IMR-90 (cell line): ENCODE measurements at regions not wholly inside any gene's neighbourhood (a gene's known extent, or its start where the extent isn't known, plus 50 kb on each side); places are given as distances from the start of the nearest gene placed in this dataset.

Source experiments
- ATAC-seq: fragments of 200-7000 bp; cut with Tn5 transposase; 2 replicates; pipeline ENCODE4 v1.9.1; 2020; ENCODE audit warnings: low read depth, mild to moderate bottlenecking, moderate library complexity
- BruUV-seq: library from RNA; stranded (reverse); fragments of 400-500 nt; replicated peaks from 2 replicates; lab custom pipeline; 2021; lab: Mats Ljungman, UMichigan
- CTCF ChIA-PET: fragments of 300-600 bp; formaldehyde crosslinking; extraction: SDS; loops from one replicate; lab custom pipeline; 2021; ENCODE audit warnings: antibody characterized with exemption; lab: Yijun Ruan, JAX
- POLR2A ChIA-PET: fragments of 300-600 bp; sonication (Branson Sonifier 250); formaldehyde crosslinking; loops from one replicate; lab custom pipeline; 2022; ENCODE audit warnings: antibody characterized with exemption; ENCODE audit not compliant: unreplicated experiment; lab: Charles Lee
- DNase-seq: peaks from one replicate; pipeline ENCODE4 v3.0.0; 2013
- H2AFZ ChIP-seq: replicated peaks from 2 replicates; pipeline ENCODE3; 2013; ENCODE audit warnings: low read length, mild to moderate bottlenecking; ENCODE audit not compliant: poor library complexity
- H2AK5ac ChIP-seq: 2 replicates; pipeline ENCODE4 v1.6.1; 2013; ENCODE audit warnings: low read depth, low read length, inconsistent platforms
- H2AK9ac ChIP-seq: replicated peaks from 2 replicates; pipeline ENCODE3; 2013; ENCODE audit warnings: mild to moderate bottlenecking, low read depth, low read length, moderate library complexity; ENCODE audit not compliant: poor library complexity
- H2BK120ac ChIP-seq: 2 replicates; pipeline ENCODE4 v1.6.1; 2013; ENCODE audit warnings: low read depth, low read length, inconsistent platforms
- H2BK15ac ChIP-seq: 3 replicates; pipeline ENCODE4 v1.6.1; 2013; ENCODE audit warnings: low read depth, low read length, inconsistent platforms
- H2BK20ac ChIP-seq: 2 replicates; pipeline ENCODE4 v1.6.1; 2013; ENCODE audit warnings: low read depth, mild to moderate bottlenecking, inconsistent platforms, low read length, moderate library complexity
- H2BK5ac ChIP-seq: 2 replicates; pipeline ENCODE4 v1.6.1; 2013; ENCODE audit warnings: mild to moderate bottlenecking, low read depth, low read length, inconsistent platforms; ENCODE audit not compliant: poor library complexity, severe bottlenecking
- H3K14ac ChIP-seq: replicated peaks from 2 replicates; pipeline ENCODE4 v1.6.1; 2013; ENCODE audit warnings: low read depth, low read length, inconsistent platforms
- H3K18ac ChIP-seq: 2 replicates; pipeline ENCODE4 v1.6.1; 2013; ENCODE audit warnings: low read depth, low read length, control low read depth
- H3K23ac ChIP-seq: 2 replicates; pipeline ENCODE4 v1.6.1; 2013; ENCODE audit warnings: low read depth, low read length, inconsistent platforms
- H3K27ac ChIP-seq: 2 replicates; pipeline ENCODE4 v1.5.1; 2013; ENCODE audit warnings: mild to moderate bottlenecking, control low read depth, low read length; ENCODE audit not compliant: insufficient read depth
- H3K27me3 ChIP-seq: 2 replicates; pipeline ENCODE4 v1.6.1; 2013; ENCODE audit warnings: low read length; ENCODE audit not compliant: control insufficient read depth, insufficient read depth
- H3K36me3 ChIP-seq: 2 replicates; pipeline ENCODE4 v1.6.1; 2013; ENCODE audit warnings: low read length, mixed read lengths; ENCODE audit not compliant: control insufficient read depth, insufficient read depth
- H3K4ac ChIP-seq: 2 replicates; pipeline ENCODE4 v1.6.1; 2013; ENCODE audit warnings: low read depth, low read length, inconsistent platforms
- H3K4me1 ChIP-seq: 2 replicates; pipeline ENCODE4 v1.6.1; 2013; ENCODE audit warnings: low read length, mixed read lengths; ENCODE audit not compliant: control insufficient read depth, insufficient read depth
- H3K4me2 ChIP-seq: 2 replicates; pipeline ENCODE4 v1.6.1; 2013; ENCODE audit warnings: low read depth, mild to moderate bottlenecking, control low read depth, low read length, moderate library complexity
- H3K4me3 ChIP-seq: 2 replicates; pipeline ENCODE4 v1.5.1; 2013; ENCODE audit warnings: low read depth, mild to moderate bottlenecking, control low read depth, low read length, moderate library complexity; ENCODE audit not compliant: insufficient read depth
- H3K56ac ChIP-seq: 2 replicates; pipeline ENCODE4 v1.6.1; 2013; ENCODE audit warnings: low read length, inconsistent platforms; ENCODE audit not compliant: insufficient read depth; ENCODE audit errors: extremely low read depth
- H3K79me1 ChIP-seq, 2 experiments: 2 replicates each; pipeline ENCODE4 v1.6.1; 2013; ENCODE audit warnings: low read length in 2 of 2, inconsistent platforms in 1 of 2, low read depth in 1 of 2
- H3K9ac ChIP-seq: 2 replicates; pipeline ENCODE4 v1.6.1; 2013; ENCODE audit warnings: low read depth, low read length, control low read depth
- H3K9me1 ChIP-seq: 2 replicates; pipeline ENCODE4 v1.6.1; 2013; ENCODE audit warnings: low read length, inconsistent platforms; ENCODE audit not compliant: insufficient read depth
- H3K9me3 ChIP-seq: 2 replicates; pipeline ENCODE4 v1.6.1; 2013; ENCODE audit warnings: low read length; ENCODE audit not compliant: control insufficient read depth, insufficient read depth
- H4K20me1 ChIP-seq: 2 replicates; pipeline ENCODE4 v1.6.1; 2013; ENCODE audit warnings: low read length, inconsistent platforms; ENCODE audit not compliant: insufficient read depth
- H4K5ac ChIP-seq: 2 replicates; pipeline ENCODE4 v1.6.1; 2013; ENCODE audit warnings: mild to moderate bottlenecking, low read depth, low read length, control low read depth
- H4K8ac ChIP-seq, 2 experiments: 2 replicates each; pipeline ENCODE4 v1.6.1; 2013; ENCODE audit warnings: low read depth in 2 of 2, low read length in 2 of 2, control low read depth in 1 of 2, inconsistent platforms in 1 of 2
- H4K91ac ChIP-seq: 2 replicates; pipeline ENCODE4 v1.6.1; 2013; ENCODE audit warnings: low read depth, low read length, inconsistent platforms; ENCODE audit not compliant: insufficient read depth
- BHLHE40 ChIP-seq: fragments of 150-350 bp; IDR thresholded peaks from 2 replicates; pipeline ENCODE4 v1.6.1; 2016; ENCODE audit warnings: mild to moderate bottlenecking, low read depth, low read length
- CHD1 ChIP-seq: IDR thresholded peaks from 2 replicates; pipeline ENCODE4 v1.6.1; 2012; ENCODE audit warnings: low read depth, low read length, improper control_type of control experiment
- FOS ChIP-seq: fragments of 150-350 bp; IDR thresholded peaks from 2 replicates; pipeline ENCODE4 v1.6.1; 2016; ENCODE audit warnings: low read depth, low read length
- MAFK ChIP-seq: IDR thresholded peaks from 2 replicates; pipeline ENCODE4 v1.6.1; 2012; ENCODE audit warnings: low read depth, low read length, improper control_type of control experiment
- MAZ ChIP-seq: IDR thresholded peaks from 2 replicates; pipeline ENCODE4 v1.6.1; 2012; ENCODE audit warnings: low read depth, mild to moderate bottlenecking, low read length, improper control_type of control experiment, moderate library complexity, borderline replicate concordance
- MXI1 ChIP-seq: IDR thresholded peaks from 2 replicates; pipeline ENCODE4 v1.6.1; 2012; ENCODE audit warnings: low read depth, mild to moderate bottlenecking, low read length, moderate library complexity, borderline replicate concordance
- NFE2L2 ChIP-seq: fragments of 150-350 bp; IDR thresholded peaks from 2 replicates; pipeline ENCODE4 v1.6.1; 2016; ENCODE audit warnings: low read depth, mild to moderate bottlenecking, low read length
- RAD21 ChIP-seq: IDR thresholded peaks from 2 replicates; pipeline ENCODE4 v1.6.1; 2012; ENCODE audit warnings: low read length, improper control_type of control experiment
- RCOR1 ChIP-seq: IDR thresholded peaks from 2 replicates; pipeline ENCODE4 v1.6.1; 2012; ENCODE audit warnings: mild to moderate bottlenecking, low read length, improper control_type of control experiment; ENCODE audit not compliant: insufficient replicate concordance
- RFX5 ChIP-seq: IDR thresholded peaks from 2 replicates; pipeline ENCODE4 v1.8.0; 2012; ENCODE audit warnings: low read depth, mild to moderate bottlenecking, low read length, moderate library complexity
- USF2 ChIP-seq: fragments of 150-350 bp; IDR thresholded peaks from 2 replicates; pipeline ENCODE4 v1.6.1; 2017; ENCODE audit warnings: mild to moderate bottlenecking, antibody characterized with exemption, low read length, low read depth
- WGBS, 2 experiments: methylation state at CpG; one replicate each; pipeline versions ENCODE4 v1.1.5 to v1.1.7; 2013; ENCODE audit warnings: missing lambda C conversion rate in 2 of 2; ENCODE audit not compliant: insufficient read length in 1 of 2; ENCODE audit errors: extremely low coverage in 2 of 2; 5-methylcytosine and 5-hydroxymethylcytosine counted together
- dilution Hi-C: fragments of 300-500 bp; cut with HindIII; formaldehyde crosslinking; loops from one replicate; pipeline ENCODE4 v1.14.3; 2018; ENCODE audit warnings: low sequenced_read_pairs; ENCODE audit not compliant: unreplicated experiment
- in situ Hi-C: fragments of 300-500 bp; cut with MboI; formaldehyde crosslinking; loops from 3 replicates; pipeline ENCODE4 v1.14.3; 2019; ENCODE audit warnings: low sequenced_read_pairs, inconsistent platforms, mixed read lengths
- intact Hi-C: fragments of 100-400 bp; cut with micrococcal nuclease; formaldehyde crosslinking; loops from 2 replicates; pipeline ENCODE4 v1.10.0; 2022
- TF ChIP-seq, protein P1 (sequence below): fragments of 150-350 bp; IDR thresholded peaks from 2 replicates; pipeline ENCODE4 v1.6.1; 2016; ENCODE audit warnings: low read depth, mild to moderate bottlenecking, low read length, moderate library complexity, borderline replicate concordance
- TF ChIP-seq, protein P2 (sequence below): conservative IDR thresholded peaks from 2 replicates; pipeline ENCODE4 v1.5.1; 2012; ENCODE audit warnings: mild to moderate bottlenecking, low read depth, low read length, improper control_type of control experiment

DNA sequence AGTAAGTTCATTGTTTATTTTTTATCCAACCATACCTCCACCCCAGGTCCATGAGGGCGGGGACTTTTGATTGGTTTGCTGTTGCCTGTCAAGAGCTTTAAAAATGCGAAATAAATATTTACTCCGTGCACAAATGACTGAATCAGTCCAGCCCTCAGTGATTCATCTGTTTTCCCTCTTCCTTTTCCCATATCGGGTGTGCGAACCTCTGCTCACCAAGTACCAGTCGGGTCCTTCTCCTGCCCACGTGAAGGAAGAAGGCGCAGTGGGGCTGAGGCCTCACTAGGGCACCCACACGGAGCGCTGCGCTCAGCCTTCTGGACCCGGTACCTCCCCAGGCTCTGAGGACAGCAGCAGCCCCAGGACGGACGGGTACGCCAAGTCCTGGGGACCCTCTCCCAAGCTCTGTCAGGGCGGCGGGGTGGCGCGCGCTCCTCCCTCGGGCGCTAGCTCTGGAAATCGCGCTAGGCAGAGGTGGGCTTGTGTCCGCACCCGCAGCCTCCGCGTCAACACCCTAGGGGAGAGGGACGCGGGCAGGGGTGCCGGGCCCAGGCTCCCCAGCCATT is 70.5 kb upstream of the EPHB3 start:
- Histone ChIP-seq H2BK20ac (no peak overlapping the region), H2AK9ac (no peak overlapping the region), H4K20me1 (no peaks in the 10 kb centered on the region), H3K9ac (no peak overlapping the region), H3K9me1 (0 out of 2 replicates have a peak, but pooled peaks cover 2% of the 10 kb centered on the region), H2AK5ac (no peak overlapping the region), H3K56ac (no peak overlapping the region), H3K4me1 (no peaks in the 10 kb centered on the region; the same call in 1 of the 2 replicates), H4K5ac (no peak overlapping the region), H3K27ac (no peak overlapping the region), H3K79me1 (no peaks in the 10 kb centered on the region), H3K36me3 (no peaks in the 10 kb centered on the region), H2AFZ (peak overlapping the region; percentile 63), H3K18ac (no peak overlapping the region), H3K23ac (no peak overlapping the region), H3K4me2 (no peak overlapping the region; the same call in 1 of the 2 replicates), H3K27me3 (peaks cover 59% of the 10 kb centered on the region), H2BK120ac (no peak overlapping the region), H4K8ac (no peak overlapping the region), H3K14ac (no peak overlapping the region), H4K91ac (no peak overlapping the region), H3K4ac (no peak overlapping the region), H2BK15ac (no peak overlapping the region), H2BK5ac (no peak overlapping the region), H3K9me3 (no peaks in the 10 kb centered on the region), H3K4me3 (no peak overlapping the region)
- intact Hi-C loops, result no loop called here
- no TSS peak for BruUV-seq
- 8% methylated on average over 13 of the region's 31 CpGs; no CpG with 5 or more reads in 1 of the 2 experiments for WGBS, 2 experiments
- in situ Hi-C loops, result no loop called here
- TF ChIP-seq CHD1 (no peak), NFE2L2 (no peak), RCOR1 (no peak), RFX5 (no peak), MAZ (no peak), USF2 (no peak), FOS (no peak), RAD21 (no peak), BHLHE40 (no peak), MAFK (no peak), MXI1 (no peak)
- TF ChIP-seq, protein P1, sequence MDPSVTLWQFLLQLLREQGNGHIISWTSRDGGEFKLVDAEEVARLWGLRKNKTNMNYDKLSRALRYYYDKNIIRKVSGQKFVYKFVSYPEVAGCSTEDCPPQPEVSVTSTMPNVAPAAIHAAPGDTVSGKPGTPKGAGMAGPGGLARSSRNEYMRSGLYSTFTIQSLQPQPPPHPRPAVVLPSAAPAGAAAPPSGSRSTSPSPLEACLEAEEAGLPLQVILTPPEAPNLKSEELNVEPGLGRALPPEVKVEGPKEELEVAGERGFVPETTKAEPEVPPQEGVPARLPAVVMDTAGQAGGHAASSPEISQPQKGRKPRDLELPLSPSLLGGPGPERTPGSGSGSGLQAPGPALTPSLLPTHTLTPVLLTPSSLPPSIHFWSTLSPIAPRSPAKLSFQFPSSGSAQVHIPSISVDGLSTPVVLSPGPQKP, result no peak
- TF ChIP-seq, protein P2, sequence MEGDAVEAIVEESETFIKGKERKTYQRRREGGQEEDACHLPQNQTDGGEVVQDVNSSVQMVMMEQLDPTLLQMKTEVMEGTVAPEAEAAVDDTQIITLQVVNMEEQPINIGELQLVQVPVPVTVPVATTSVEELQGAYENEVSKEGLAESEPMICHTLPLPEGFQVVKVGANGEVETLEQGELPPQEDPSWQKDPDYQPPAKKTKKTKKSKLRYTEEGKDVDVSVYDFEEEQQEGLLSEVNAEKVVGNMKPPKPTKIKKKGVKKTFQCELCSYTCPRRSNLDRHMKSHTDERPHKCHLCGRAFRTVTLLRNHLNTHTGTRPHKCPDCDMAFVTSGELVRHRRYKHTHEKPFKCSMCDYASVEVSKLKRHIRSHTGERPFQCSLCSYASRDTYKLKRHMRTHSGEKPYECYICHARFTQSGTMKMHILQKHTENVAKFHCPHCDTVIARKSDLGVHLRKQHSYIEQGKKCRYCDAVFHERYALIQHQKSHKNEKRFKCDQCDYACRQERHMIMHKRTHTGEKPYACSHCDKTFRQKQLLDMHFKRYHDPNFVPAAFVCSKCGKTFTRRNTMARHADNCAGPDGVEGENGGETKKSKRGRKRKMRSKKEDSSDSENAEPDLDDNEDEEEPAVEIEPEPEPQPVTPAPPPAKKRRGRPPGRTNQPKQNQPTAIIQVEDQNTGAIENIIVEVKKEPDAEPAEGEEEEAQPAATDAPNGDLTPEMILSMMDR, result no peak
- CTCF ChIA-PET, result interaction anchor here (0.9 kb wide), 1 partner anchor 22 kb away, joined by 3 read pairs; no protein-coding TSS in a partner anchor
- POLR2A ChIA-PET, result no interaction called here
- dilution Hi-C loops, result no loop called here
- ATAC-seq, result peak; percentile 27; the same call in 1 of the 2 replicates
- no peak for DNase-seq
